Neural cell (in vitro differentiated cells): ENCODE measurements at regions not wholly inside any gene's neighbourhood (a gene's known extent, or its start where the extent isn't known, plus 50 kb on each side); places are given as distances from the start of the nearest gene placed in this dataset.

Experiments
- H2AFZ ChIP-seq: fragments of 200-600, 300-800 bp; sonication (generic), shearing (Covaris generic); 2 replicates; pipeline ENCODE4 v1.6.0; 2014; ENCODE audit warnings: low read depth, mild to moderate bottlenecking, antibody characterized with exemption, low read length, moderate library complexity
- H3F3A ChIP-seq: fragments of 200-600 bp; shearing (Covaris generic); 2 replicates; pipeline ENCODE4 v1.6.1; 2016; ENCODE audit warnings: mild to moderate bottlenecking, moderate library complexity, mixed read lengths, antibody characterized with exemption, low read length; ENCODE audit not compliant: insufficient read depth, poor library complexity, severe bottlenecking
- H3K27ac ChIP-seq: fragments of 200-600, 300-800 bp; sonication (generic), shearing (Covaris generic); 2 replicates; pipeline ENCODE4 v1.5.1; 2014; ENCODE audit warnings: mild to moderate bottlenecking, low read length, moderate library complexity
- H3K27me3 ChIP-seq: fragments of 300-800, 200-600 bp; sonication (generic), shearing (Covaris generic); 2 replicates; pipeline ENCODE4 v1.6.0; 2014; ENCODE audit warnings: mild to moderate bottlenecking, low read depth, low read length, moderate library complexity; ENCODE audit not compliant: insufficient read depth
- H3K36me3 ChIP-seq: fragments of 300-800, 200-600 bp; sonication (generic), shearing (Covaris generic); 2 replicates; pipeline ENCODE4 v1.5.1; 2014; ENCODE audit warnings: mild to moderate bottlenecking, antibody characterized with exemption, low read length, moderate library complexity; ENCODE audit not compliant: insufficient read depth
- H3K4me2 ChIP-seq: fragments of 300-800, 200-600 bp; sonication (generic), shearing (Covaris generic); 2 replicates; pipeline ENCODE4 v1.6.0; 2014; ENCODE audit warnings: mild to moderate bottlenecking, low read length
- H3K4me3 ChIP-seq: fragments of 300-800, 200-600 bp; sonication (generic), shearing (Covaris generic); 2 replicates; pipeline ENCODE4 v1.5.1; 2014; ENCODE audit warnings: mild to moderate bottlenecking, low read length, moderate library complexity
- H3K79me2 ChIP-seq: fragments of 200-600 bp; shearing (Covaris generic); replicated peaks from 2 replicates; pipeline ENCODE4 v1.6.0; 2014; ENCODE audit warnings: mild to moderate bottlenecking, low read length, moderate library complexity; ENCODE audit not compliant: insufficient read depth
- H3K9ac ChIP-seq: fragments of 300-800, 200-600 bp; sonication (generic), shearing (Covaris generic); 2 replicates; pipeline ENCODE4 v1.6.1; 2016; ENCODE audit warnings: mild to moderate bottlenecking, low read length, mixed read lengths
- H3K9me2 ChIP-seq: fragments of 200-600 bp; shearing (Covaris generic); 2 replicates; pipeline ENCODE4 v1.6.1; 2016; ENCODE audit warnings: mild to moderate bottlenecking, low read length, mixed read lengths; ENCODE audit not compliant: insufficient read depth
- H3K9me3 ChIP-seq: fragments of 200-600, 300-800 bp; sonication (generic), shearing (Covaris generic); 2 replicates; pipeline ENCODE4 v1.6.1; 2016; ENCODE audit warnings: mild to moderate bottlenecking, mixed run types, low read length, moderate library complexity, mixed read lengths
- H4K20me1 ChIP-seq: fragments of 200-600 bp; shearing (Covaris generic); 2 replicates; pipeline ENCODE4 v1.6.1; 2016; ENCODE audit warnings: mild to moderate bottlenecking, mixed run types; ENCODE audit not compliant: insufficient read depth
- EP300 ChIP-seq: fragments of 450-650 bp; conservative IDR thresholded peaks from 2 replicates; pipeline ENCODE4 v1.6.1; 2014; ENCODE audit warnings: antibody characterized with exemption, mild to moderate bottlenecking, moderate library complexity; ENCODE audit not compliant: poor library complexity, severe bottlenecking
- EZH2 ChIP-seq: fragments of 200-600, 300-800 bp; shearing (Covaris generic), sonication (generic); IDR thresholded peaks from 2 replicates; pipeline ENCODE4 v1.6.1; 2014; ENCODE audit warnings: antibody characterized with exemption, low read length, borderline replicate concordance, mild to moderate bottlenecking; ENCODE audit not compliant: insufficient read depth, poor library complexity, severe bottlenecking
- MXI1 ChIP-seq: fragments of 450-650 bp; conservative IDR thresholded peaks from 2 replicates; pipeline ENCODE4 v1.6.1; 2014; ENCODE audit warnings: antibody characterized with exemption, mild to moderate bottlenecking; ENCODE audit not compliant: poor library complexity, severe bottlenecking
- POLR2AphosphoS5 ChIP-seq: IDR thresholded peaks from 2 replicates; pipeline ENCODE4 v1.6.1; 2012
- RAD21 ChIP-seq: fragments of 450-650 bp; conservative IDR thresholded peaks from 2 replicates; pipeline ENCODE4 v1.6.1; 2014; ENCODE audit warnings: antibody characterized with exemption, mild to moderate bottlenecking, moderate library complexity
- REST ChIP-seq: IDR thresholded peaks from 2 replicates; pipeline ENCODE4 v1.6.1; 2012; ENCODE audit warnings: borderline replicate concordance
- SMC3 ChIP-seq: fragments of 450-650 bp; conservative IDR thresholded peaks from 2 replicates; pipeline ENCODE4 v1.6.1; 2014; ENCODE audit warnings: antibody characterized with exemption, mild to moderate bottlenecking, moderate library complexity; ENCODE audit not compliant: poor library complexity
- TAF1 ChIP-seq: IDR thresholded peaks from 2 replicates; pipeline ENCODE4 v1.6.1; 2012; ENCODE audit warnings: low read depth
- TF ChIP-seq, protein P1 (sequence below): fragments of 450-650 bp; IDR thresholded peaks from 2 replicates; pipeline ENCODE4 v1.5.1; 2014; ENCODE audit warnings: antibody characterized with exemption, mild to moderate bottlenecking, moderate library complexity; ENCODE audit not compliant: poor library complexity, severe bottlenecking

GRCh38 chr10:33612116-33612515, 277.6 kb upstream of the NRP1 start:
- no peak for TF ChIP-seq EZH2
- TF ChIP-seq EP300 = no peak
- TF ChIP-seq REST = no peak
- no peak for TF ChIP-seq RAD21
- Histone ChIP-seq H3K9me3 (no peaks in the 10 kb centered on the region), H3K36me3 (no peaks in the 10 kb centered on the region), H3K27ac (no peak overlapping the region), H3K9ac (no peak overlapping the region), H3K9me2 (no peaks in the 10 kb centered on the region), H3K4me3 (no peak overlapping the region), H3K27me3 (no peaks in the 10 kb centered on the region), H2AFZ (no peak overlapping the region), H4K20me1 (no peaks in the 10 kb centered on the region), H3F3A (no peaks in the 10 kb centered on the region), H3K79me2 (no peaks in the 10 kb centered on the region), H3K4me2 (no peak overlapping the region)

DNA sequence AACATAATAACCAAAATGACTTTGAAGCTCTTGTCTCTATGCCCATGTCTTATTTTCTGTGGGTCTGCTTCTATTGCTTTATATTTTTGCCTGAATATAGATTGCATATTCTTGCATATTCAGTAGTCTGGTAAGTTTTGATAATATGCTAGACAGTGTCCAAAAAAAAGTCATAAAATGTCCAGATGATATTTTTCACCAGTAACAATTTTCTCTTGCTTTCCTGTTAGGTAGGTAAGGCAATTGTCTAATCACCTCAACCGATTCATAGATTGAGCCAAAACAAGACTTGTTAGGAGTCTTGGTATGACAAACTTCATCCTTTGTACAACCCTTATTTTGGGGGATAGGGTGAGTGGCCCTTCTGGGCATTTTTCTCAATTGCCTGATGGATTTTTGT, 277.0 kb upstream of the NRP1 start:
- TF ChIP-seq RAD21 = no peak
- TF ChIP-seq, protein P1, sequence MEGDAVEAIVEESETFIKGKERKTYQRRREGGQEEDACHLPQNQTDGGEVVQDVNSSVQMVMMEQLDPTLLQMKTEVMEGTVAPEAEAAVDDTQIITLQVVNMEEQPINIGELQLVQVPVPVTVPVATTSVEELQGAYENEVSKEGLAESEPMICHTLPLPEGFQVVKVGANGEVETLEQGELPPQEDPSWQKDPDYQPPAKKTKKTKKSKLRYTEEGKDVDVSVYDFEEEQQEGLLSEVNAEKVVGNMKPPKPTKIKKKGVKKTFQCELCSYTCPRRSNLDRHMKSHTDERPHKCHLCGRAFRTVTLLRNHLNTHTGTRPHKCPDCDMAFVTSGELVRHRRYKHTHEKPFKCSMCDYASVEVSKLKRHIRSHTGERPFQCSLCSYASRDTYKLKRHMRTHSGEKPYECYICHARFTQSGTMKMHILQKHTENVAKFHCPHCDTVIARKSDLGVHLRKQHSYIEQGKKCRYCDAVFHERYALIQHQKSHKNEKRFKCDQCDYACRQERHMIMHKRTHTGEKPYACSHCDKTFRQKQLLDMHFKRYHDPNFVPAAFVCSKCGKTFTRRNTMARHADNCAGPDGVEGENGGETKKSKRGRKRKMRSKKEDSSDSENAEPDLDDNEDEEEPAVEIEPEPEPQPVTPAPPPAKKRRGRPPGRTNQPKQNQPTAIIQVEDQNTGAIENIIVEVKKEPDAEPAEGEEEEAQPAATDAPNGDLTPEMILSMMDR = no peak
- TF ChIP-seq EP300 = no peak
- Histone ChIP-seq H2AFZ (no peak overlapping the region), H3K79me2 (no peaks in the 10 kb centered on the region), H3K9me3 (no peaks in the 10 kb centered on the region), H4K20me1 (no peaks in the 10 kb centered on the region), H3K36me3 (no peaks in the 10 kb centered on the region), H3K9ac (no peak overlapping the region), H3K9me2 (no peaks in the 10 kb centered on the region), H3K4me3 (no peak overlapping the region), H3F3A (no peaks in the 10 kb centered on the region), H3K27me3 (no peaks in the 10 kb centered on the region), H3K4me2 (no peak overlapping the region), H3K27ac (no peak overlapping the region)

DNA sequence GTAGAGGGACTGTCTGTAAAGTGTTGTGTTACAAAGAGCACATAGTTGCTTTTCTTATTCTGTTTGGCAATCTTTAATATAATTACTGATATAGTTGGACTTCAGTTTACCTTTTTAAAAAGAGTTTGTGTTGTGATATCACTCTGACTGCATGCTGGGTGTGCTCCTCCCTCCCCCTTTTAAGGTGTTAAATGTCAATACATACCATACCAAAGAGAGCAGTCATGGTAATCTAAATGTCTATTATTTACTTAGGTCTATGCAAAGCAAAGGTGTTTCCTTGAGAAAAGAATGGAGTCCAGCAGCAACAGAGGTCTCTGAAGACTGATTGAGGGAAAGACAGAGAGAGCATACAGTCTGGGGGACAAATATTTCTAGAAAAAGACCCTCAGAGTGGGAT, 275.1 kb upstream of the NRP1 start:
- Histone ChIP-seq H3K27ac (no peak overlapping the region), H3K4me2 (no peak overlapping the region), H3K9ac (no peak overlapping the region), H3K9me3 (no peaks in the 10 kb centered on the region), H3K27me3 (no peaks in the 10 kb centered on the region), H3K36me3 (no peaks in the 10 kb centered on the region), H4K20me1 (no peaks in the 10 kb centered on the region), H3K4me3 (no peak overlapping the region), H3K9me2 (no peaks in the 10 kb centered on the region), H3F3A (no peaks in the 10 kb centered on the region), H3K79me2 (no peaks in the 10 kb centered on the region), H2AFZ (no peak overlapping the region)
- no peak for TF ChIP-seq EZH2
- TF ChIP-seq RAD21 = no peak
- no peak for TF ChIP-seq POLR2AphosphoS5
- TF ChIP-seq REST = no peak
- TF ChIP-seq MXI1 = no peak
- TF ChIP-seq, protein P1 = no peak
- TF ChIP-seq TAF1 = no peak
- TF ChIP-seq SMC3 = no peak
- no peak for TF ChIP-seq EP300
